Adrenal gland (tissue), 9 donors: ENCODE measurements at regions not wholly inside any gene's neighbourhood (a gene's known extent, or its start where the extent isn't known, plus 50 kb on each side); places are given as distances from the start of the nearest gene placed in this dataset.

Experiments
- DNase-seq, 7 donors: peaks; one replicate each; pipeline ENCODE4 v3.0.0-alpha.2; 2019 to 2020
- H3K27ac ChIP-seq, 5 donors: fragments of 200-600 bp; sonication (generic) in 4 of 5; 1 replicate in 3 of 5; 2 replicates in 2 of 5; pipeline versions ENCODE4 v1.5.1 to v1.8.0; 2016 to 2020; ENCODE audit warnings: mild to moderate bottlenecking in 1 of 5
- H3K27me3 ChIP-seq: fragments of 200-600 bp; 2 replicates; pipeline ENCODE4 v1.8.0; 2021
- H3K36me3 ChIP-seq, 2 donors: fragments of 200-600 bp; replicated peaks in 1 of 2; 1 replicate in 1 of 2; 2 replicates in 1 of 2; pipeline versions ENCODE4 v1.5.1 to v1.8.0; 2018 to 2022
- H3K4me1 ChIP-seq, 2 donors: fragments of 200-600 bp; replicated peaks in 1 of 2; 1 replicate in 1 of 2; 2 replicates in 1 of 2; pipeline versions ENCODE4 v1.5.1 to v1.8.0; 2018 to 2021
- H3K4me3 ChIP-seq, 4 donors: fragments of 200-600 bp; sonication (generic) in 3 of 4; one replicate each; pipeline ENCODE4 v1.5.1; 2016 to 2018
- H3K9me3 ChIP-seq, 3 donors: fragments of 200-600 bp; sonication (generic) in 1 of 3; replicated peaks in 1 of 3; 1 replicate in 2 of 3; 2 replicates in 1 of 3; pipeline versions ENCODE4 v1.5.1 to v1.8.0; 2016 to 2021
- POLR2A ChIP-seq, 2 donors: fragments of 450-650 bp; IDR thresholded peaks; one replicate each; pipeline ENCODE4 v1.6.1; 2017; ENCODE audit warnings: antibody characterized with exemption in 2 of 2, mild to moderate bottlenecking in 2 of 2, moderate library complexity in 1 of 2
- WGBS, 4 donors: extraction: QIAGEN DNeasy Blood & Tissue Kit in 2 of 4; methylation state at CpG; one replicate each; pipeline versions ENCODE4 v1.1.5 to v1.1.7; 2013 to 2017; 5-methylcytosine and 5-hydroxymethylcytosine counted together
- intact Hi-C, 2 donors: fragments of 100-400 bp; cut with DNase I; formaldehyde crosslinking; loops; one replicate each; pipeline versions ENCODE4 v1.14.1 to v1.15.0; 2022 to 2023
- TF ChIP-seq, protein P1 (sequence below), 6 experiments: fragments of 450-650 bp in 4 of 6; fragments of 200-600 bp in 2 of 6; sonication (generic) in 1 of 6; IDR thresholded peaks; 1 replicate in 5 of 6; 2 replicates in 1 of 6; pipeline versions ENCODE4 v1.5.1 to v1.8.0; 2016 to 2021; ENCODE audit warnings: antibody characterized with exemption in 6 of 6, mild to moderate bottlenecking in 2 of 6, moderate library complexity in 1 of 6
- donor health status: healthy with polysubstance abuse.
- donor health status: Bipolar disorder and iron deficiency.
- donor health status: DM: yes; HTN: yes; CAD: no.
- donor health status: DM: no; HTN: no; CAD: no.
- donor health status: DM: no; HTN: no; CAD: no.

DNA sequence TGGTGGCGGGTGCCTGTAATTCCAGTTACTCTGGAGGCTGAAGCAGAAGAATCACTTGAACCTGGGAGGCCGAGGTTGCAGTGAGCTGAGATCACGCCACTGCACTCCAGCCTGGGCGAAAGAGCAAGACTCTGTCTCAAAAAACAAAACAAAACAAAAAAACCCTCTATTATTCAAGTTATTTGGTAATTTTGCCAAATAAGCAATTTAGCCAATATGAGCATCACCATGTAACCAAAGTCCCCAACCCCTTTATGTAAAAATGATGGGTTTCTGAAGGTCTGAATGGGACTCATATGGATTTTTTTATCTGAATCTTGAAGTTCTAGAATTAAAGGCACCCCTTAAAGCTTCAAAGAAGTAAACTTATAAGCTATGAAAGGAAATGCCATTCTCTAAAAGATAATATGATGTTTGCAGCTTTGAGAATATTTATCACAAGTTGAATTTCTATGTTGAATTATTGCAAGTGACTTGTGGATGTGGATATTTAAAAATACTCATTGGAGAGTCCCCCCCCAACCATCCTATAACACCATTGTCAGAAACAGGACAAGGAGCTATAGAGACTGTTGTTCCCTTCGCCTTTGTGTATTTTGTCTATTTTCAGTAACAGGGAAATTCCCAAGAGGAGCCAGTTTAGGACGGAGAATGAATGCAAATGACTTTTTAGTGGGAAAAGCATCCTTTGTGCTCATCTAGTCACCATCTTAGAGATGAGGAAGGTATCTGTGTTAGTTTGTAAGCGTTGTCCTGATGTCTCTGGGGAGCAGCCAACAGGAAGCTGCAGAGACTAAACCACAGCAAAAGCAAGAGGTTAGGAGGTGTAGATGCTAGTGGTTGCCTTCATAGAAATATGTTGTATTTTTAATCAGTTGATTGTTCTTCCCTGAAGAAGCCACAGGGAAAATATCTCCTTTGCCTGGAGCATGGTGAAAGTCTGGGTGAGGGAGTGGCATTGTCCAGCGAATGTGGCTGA is 68.3 kb downstream of the TET3 start:
- intact Hi-C loops: no loop called here
- no peaks in the 10 kb centered on the region for H3K4me1 ChIP-seq
- 83 to 87% (median 86%) methylated on average over 8 of the region's 8 CpGs for WGBS, 4 donors
- no peaks in the 10 kb centered on the region for H3K36me3 ChIP-seq
- H3K27me3 ChIP-seq: no peaks in the 10 kb centered on the region
- no peak overlapping the region for H3K27ac ChIP-seq
- H3K9me3 ChIP-seq: no peaks in the 10 kb centered on the region
- no peak for TF ChIP-seq POLR2A (IDR thresholded peaks at IDR 0.05)
- TF ChIP-seq, protein P1, sequence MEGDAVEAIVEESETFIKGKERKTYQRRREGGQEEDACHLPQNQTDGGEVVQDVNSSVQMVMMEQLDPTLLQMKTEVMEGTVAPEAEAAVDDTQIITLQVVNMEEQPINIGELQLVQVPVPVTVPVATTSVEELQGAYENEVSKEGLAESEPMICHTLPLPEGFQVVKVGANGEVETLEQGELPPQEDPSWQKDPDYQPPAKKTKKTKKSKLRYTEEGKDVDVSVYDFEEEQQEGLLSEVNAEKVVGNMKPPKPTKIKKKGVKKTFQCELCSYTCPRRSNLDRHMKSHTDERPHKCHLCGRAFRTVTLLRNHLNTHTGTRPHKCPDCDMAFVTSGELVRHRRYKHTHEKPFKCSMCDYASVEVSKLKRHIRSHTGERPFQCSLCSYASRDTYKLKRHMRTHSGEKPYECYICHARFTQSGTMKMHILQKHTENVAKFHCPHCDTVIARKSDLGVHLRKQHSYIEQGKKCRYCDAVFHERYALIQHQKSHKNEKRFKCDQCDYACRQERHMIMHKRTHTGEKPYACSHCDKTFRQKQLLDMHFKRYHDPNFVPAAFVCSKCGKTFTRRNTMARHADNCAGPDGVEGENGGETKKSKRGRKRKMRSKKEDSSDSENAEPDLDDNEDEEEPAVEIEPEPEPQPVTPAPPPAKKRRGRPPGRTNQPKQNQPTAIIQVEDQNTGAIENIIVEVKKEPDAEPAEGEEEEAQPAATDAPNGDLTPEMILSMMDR (IDR thresholded peaks at IDR 0.05): no peak
- DNase-seq: no peak
- no peak overlapping the region for H3K4me3 ChIP-seq

DNA sequence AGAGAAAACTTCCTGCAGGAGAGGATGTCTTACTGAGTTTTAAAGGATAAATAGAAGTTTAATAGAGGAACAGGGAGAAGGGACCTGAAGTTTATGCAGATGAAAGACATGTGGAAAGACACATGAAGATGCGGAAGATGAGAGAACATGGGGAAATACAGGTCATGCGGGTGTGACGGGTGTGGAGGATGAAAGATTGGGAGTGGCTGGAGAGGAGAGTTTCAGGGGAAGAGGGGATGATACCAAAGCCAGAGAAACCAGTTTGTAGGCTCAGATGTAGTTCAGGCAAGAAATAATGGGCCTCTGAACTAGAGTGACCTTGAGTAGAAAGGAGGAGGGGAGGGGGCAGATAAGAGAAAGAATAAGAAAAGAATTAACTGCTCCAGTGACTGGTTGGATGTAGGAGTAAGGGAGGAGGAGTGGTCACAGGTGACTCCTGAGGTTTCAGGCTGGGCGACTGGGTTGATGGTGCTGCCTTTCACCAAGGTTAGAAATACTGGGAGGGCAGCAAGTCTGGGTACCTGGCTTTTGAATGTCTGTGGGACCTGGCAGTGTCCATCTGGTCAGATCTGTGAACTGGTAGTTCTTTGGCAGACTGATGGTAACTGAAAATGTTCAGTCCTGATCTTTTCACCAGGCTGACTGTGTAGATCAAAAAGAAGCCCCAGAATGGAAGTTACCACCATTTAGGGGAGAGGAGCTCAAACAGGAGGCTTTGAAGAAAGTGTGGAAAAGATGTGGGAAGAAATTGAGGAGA is 69.4 kb downstream of the TET3 start:
- Histone ChIP-seq H3K9me3 (no peaks in the 10 kb centered on the region), H3K4me1 (no peaks in the 10 kb centered on the region), H3K27me3 (no peaks in the 10 kb centered on the region), H3K4me3 (no peak overlapping the region), H3K36me3 (no peaks in the 10 kb centered on the region), H3K27ac (no peak overlapping the region)
- intact Hi-C loops: no loop called here
- WGBS, 4 donors: 76 to 86% (median 82%) methylated on average over 4 of the region's 4 CpGs
- no peak for DNase-seq
- TF ChIP-seq, protein P1 (IDR thresholded peaks at IDR 0.05): no peak
- no peak for TF ChIP-seq POLR2A (IDR thresholded peaks at IDR 0.05)

DNA sequence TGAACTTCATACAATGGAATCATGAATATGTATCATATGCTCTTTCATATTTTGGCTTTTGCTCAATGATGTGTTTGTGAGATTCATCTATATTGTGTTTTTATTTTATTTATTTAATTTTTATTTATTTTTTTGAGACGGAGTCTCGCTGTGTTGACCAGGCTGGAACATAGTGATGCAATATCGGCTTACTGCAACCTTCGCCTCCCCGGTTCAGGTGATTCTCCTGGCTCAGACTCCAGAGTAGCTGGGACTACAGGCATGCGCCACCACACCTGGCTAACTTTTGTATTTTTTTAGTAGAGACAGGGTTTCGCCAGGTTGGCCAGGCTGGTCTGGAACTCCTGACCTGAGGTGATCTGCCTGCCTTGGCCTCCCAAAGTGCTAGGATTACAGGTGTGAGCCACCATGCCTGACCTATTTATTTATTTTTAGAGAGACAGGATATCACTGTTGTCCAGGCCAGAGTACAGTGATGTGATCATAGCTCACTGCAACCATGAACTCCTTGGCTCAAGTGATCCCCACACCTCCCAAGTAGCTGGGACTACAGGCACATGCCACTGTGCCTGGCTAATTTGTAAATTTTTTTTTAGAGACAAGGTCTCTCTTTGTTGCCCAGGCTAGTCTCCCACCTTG is 74.5 kb downstream of the TET3 start:
- Histone ChIP-seq H3K4me3 (no peak overlapping the region), H3K4me1 (no peaks in the 10 kb centered on the region), H3K27me3 (no peaks in the 10 kb centered on the region), H3K27ac (no peak overlapping the region), H3K36me3 (no peaks in the 10 kb centered on the region), H3K9me3 (no peaks in the 10 kb centered on the region)
- no peak for DNase-seq
- intact Hi-C loops: no loop called here
- 96 to 99% (median 98%) methylated on average over 7 of the region's 7 CpGs for WGBS, 4 donors
- TF ChIP-seq, protein P1 (IDR thresholded peaks at IDR 0.05): no peak
- TF ChIP-seq POLR2A (IDR thresholded peaks at IDR 0.05): no peak

GRCh38 chr2:74063486-74063885 is 78.8 kb downstream of the TET3 start:
- TF ChIP-seq POLR2A (IDR thresholded peaks at IDR 0.05): no peak
- TF ChIP-seq, protein P1 (IDR thresholded peaks at IDR 0.05): no peak
- H3K4me1 ChIP-seq: no peaks in the 10 kb centered on the region
- H3K9me3 ChIP-seq: no peaks in the 10 kb centered on the region
- H3K27me3 ChIP-seq: no peaks in the 10 kb centered on the region
- H3K4me3 ChIP-seq: no peak overlapping the region
- H3K36me3 ChIP-seq: no peaks in the 10 kb centered on the region
- WGBS, 4 donors: 95 to 99% (median 96%) methylated on average over 3 of the region's 3 CpGs
- intact Hi-C loops: no loop called here
- no peak overlapping the region for H3K27ac ChIP-seq
- no peak for DNase-seq
